AG10803 (cell line): ENCODE measurements at regions not wholly inside any gene's neighbourhood (a gene's known extent, or its start where the extent isn't known, plus 50 kb on each side); places are given as distances from the start of the nearest gene placed in this dataset.

Experiments
- DNase-seq: peaks from one replicate; pipeline ENCODE4 v3.0.0; 2010; ENCODE audit warnings: low read depth
- H3K4me3 ChIP-seq: 2 replicates; pipeline ENCODE4 v1.5.1; 2011; ENCODE audit warnings: mild to moderate bottlenecking, low read length, control low read depth
- CTCF ChIP-seq: conservative IDR thresholded peaks from 2 replicates; pipeline ENCODE4 v1.5.1; 2011; ENCODE audit warnings: mild to moderate bottlenecking, low read length, control low read depth, inconsistent platforms

GRCh38 chr4:45327544-45327943 is 601.2 kb upstream of the GNPDA2 start:
- DNase-seq = no peak
- TF ChIP-seq CTCF = no peak
- no peak overlapping the region for H3K4me3 ChIP-seq

- TF ChIP-seq CTCF = no peak
- no peak overlapping the region for H3K4me3 ChIP-seq
- no peak for DNase-seq
Measured at GRCh38 chr4:45324455-45325417, 598.4 kb upstream of the GNPDA2 start.

GRCh38 chr4:45323453-45324058 is 597.2 kb upstream of the GNPDA2 start:
- no peak overlapping the region for H3K4me3 ChIP-seq
- no peak for DNase-seq
- TF ChIP-seq CTCF = no peak

- no peak overlapping the region for H3K4me3 ChIP-seq
Measured at GRCh38 chr4:45317739-45318138, 591.4 kb upstream of the GNPDA2 start.

GRCh38 chr4:45317276-45317675 is 590.9 kb upstream of the GNPDA2 start:
- no peak for TF ChIP-seq CTCF
- DNase-seq = no peak

More at GRCh38 chr4:45317739-45318138, 591.4 kb upstream of the GNPDA2 start:
- TF ChIP-seq CTCF = no peak
- DNase-seq = no peak

GRCh38 chr4:45316257-45316656 is 589.9 kb upstream of the GNPDA2 start:
- H3K4me3 ChIP-seq = no peak overlapping the region
- no peak for TF ChIP-seq CTCF
- DNase-seq = no peak

More at GRCh38 chr4:45317276-45317675, 590.9 kb upstream of the GNPDA2 start:
- no peak overlapping the region for H3K4me3 ChIP-seq
